Skeletal muscle tissue (tissue), 3 donors: ENCODE measurements at regions not wholly inside any gene's neighbourhood (a gene's known extent, or its start where the extent isn't known, plus 50 kb on each side); places are given as distances from the start of the nearest gene placed in this dataset.

Experiments used
- H3K27ac ChIP-seq: one replicate; pipeline ENCODE4 v1.7.0; 2013; ENCODE audit warnings: mild to moderate bottlenecking, low read depth, low read length, inconsistent platforms
- H3K27me3 ChIP-seq, 3 donors: one replicate each; pipeline ENCODE4 v1.7.0; 2013; ENCODE audit warnings: low read length in 3 of 3; ENCODE audit not compliant: control insufficient read depth in 3 of 3, insufficient read depth in 3 of 3
- H3K36me3 ChIP-seq, 3 donors: one replicate each; pipeline ENCODE4 v1.7.0; 2013; ENCODE audit warnings: low read length in 3 of 3; ENCODE audit not compliant: control insufficient read depth in 3 of 3, insufficient read depth in 3 of 3
- H3K4me1 ChIP-seq, 3 donors: one replicate each; pipeline ENCODE4 v1.7.0; 2013; ENCODE audit warnings: low read length in 3 of 3, mild to moderate bottlenecking in 3 of 3; ENCODE audit not compliant: control insufficient read depth in 3 of 3, insufficient read depth in 3 of 3
- H3K4me3 ChIP-seq, 3 donors: one replicate each; pipeline ENCODE4 v1.7.0; 2013; ENCODE audit warnings: low read length in 3 of 3
- H3K9ac ChIP-seq, 3 donors: one replicate each; pipeline ENCODE4 v1.7.0; 2013; ENCODE audit warnings: low read length in 3 of 3, mild to moderate bottlenecking in 3 of 3, moderate library complexity in 2 of 3, low read depth in 1 of 3
- H3K9me3 ChIP-seq, 3 donors: one replicate each; pipeline ENCODE4 v1.7.0; 2013; ENCODE audit warnings: low read length in 3 of 3; ENCODE audit not compliant: control insufficient read depth in 3 of 3
- donor health status: Osteomylitis.

DNA sequence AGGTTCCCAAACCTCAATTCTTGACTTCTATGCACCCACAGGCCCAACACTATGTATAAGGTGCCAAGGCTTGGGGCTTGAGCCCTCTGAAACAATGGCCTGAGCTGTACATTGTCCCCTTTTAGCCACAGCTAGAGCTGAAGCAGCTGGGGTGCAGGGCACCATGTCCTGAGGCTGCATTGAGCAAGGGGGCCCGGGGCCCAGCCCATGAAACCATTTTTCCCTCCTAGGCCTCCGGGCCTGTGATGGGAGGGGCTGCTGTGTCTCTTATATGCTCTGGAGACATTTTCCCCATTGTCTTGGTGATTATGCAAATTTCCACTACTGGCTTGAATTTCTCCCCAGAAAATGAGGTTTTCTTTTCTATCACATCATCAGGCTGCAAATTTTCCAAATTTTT is 155.5 kb downstream of the FASLG start:
- H3K4me1 ChIP-seq, result peaks cover 0 to under 1% (median 0%) of the 10 kb centered on the region in 3 donors
- H3K9me3 ChIP-seq, result no peaks in the 10 kb centered on the region
- no peaks in the 10 kb centered on the region for H3K36me3 ChIP-seq
- no peak overlapping the region for H3K27ac ChIP-seq
- no peaks in the 10 kb centered on the region for H3K27me3 ChIP-seq
- no peak overlapping the region for H3K4me3 ChIP-seq
- H3K9ac ChIP-seq, result no peak overlapping the region

DNA sequence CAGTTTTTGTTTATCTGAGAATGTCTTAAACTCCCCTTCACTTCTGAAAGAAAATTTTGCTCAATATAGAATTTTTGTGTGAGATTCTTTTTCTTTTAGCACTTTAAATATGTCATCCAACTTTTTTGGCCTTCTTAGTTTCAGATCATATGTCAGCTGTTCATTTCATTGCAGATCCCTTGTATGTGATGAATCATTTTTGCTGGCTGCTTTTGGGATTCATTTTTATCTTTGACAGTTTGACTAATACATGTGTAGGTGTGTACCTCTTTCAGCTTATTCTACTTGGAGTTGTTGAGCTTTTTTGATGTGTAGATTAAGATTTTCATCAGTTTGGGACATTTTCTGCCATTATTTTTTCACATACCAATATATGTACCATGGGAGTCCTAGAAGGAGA is 156.8 kb downstream of the FASLG start:
- no peaks in the 10 kb centered on the region for H3K36me3 ChIP-seq
- peaks cover 0 to 3% (median 0%) of the 10 kb centered on the region in 3 donors for H3K4me1 ChIP-seq
- H3K9me3 ChIP-seq, result no peaks in the 10 kb centered on the region
- H3K9ac ChIP-seq, result no peak overlapping the region
- H3K4me3 ChIP-seq, result no peak overlapping the region
- H3K27ac ChIP-seq, result no peak overlapping the region
- no peaks in the 10 kb centered on the region for H3K27me3 ChIP-seq

DNA sequence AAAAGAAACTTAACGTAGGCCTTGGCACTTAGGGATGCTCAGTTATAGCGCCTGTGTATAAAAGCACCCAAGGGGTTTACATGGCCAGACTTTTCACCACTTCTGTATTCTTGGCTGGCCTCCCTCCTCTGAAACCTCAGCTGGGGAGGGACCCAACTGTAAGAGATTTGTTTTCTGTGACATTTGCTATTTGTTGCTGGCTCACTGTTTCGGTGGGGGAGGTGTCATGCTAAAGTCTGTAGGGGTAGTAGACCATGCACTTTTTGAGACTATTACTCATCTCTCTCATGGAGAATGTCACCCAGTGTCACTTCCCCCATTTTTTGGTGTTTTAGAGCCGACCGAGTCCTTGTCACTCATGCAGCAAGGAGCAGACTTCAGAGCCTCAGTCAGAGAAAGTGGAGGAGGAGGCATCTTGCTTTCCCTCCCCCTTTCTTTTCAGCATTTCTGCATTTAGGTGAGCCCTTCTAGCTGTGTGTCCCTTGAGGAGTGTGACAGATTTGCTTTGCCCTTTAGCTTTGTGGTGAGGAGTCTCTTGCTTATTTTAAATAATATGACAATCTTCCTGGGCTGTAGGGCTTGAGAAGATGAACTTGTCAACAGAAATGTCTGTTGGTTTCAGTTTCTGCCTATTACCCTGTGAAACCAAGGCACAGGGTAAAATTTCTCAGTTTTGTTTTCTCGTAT is 160.1 kb downstream of the FASLG start:
- no peak overlapping the region for H3K9ac ChIP-seq
- H3K27me3 ChIP-seq, result no peaks in the 10 kb centered on the region
- peaks cover 0 to 8% (median 0%) of the 10 kb centered on the region in 3 donors for H3K4me1 ChIP-seq
- H3K36me3 ChIP-seq, result no peaks in the 10 kb centered on the region
- no peak overlapping the region for H3K4me3 ChIP-seq
- peak overlapping the region; percentile 13 for H3K27ac ChIP-seq
- H3K9me3 ChIP-seq, result no peaks in the 10 kb centered on the region

DNA sequence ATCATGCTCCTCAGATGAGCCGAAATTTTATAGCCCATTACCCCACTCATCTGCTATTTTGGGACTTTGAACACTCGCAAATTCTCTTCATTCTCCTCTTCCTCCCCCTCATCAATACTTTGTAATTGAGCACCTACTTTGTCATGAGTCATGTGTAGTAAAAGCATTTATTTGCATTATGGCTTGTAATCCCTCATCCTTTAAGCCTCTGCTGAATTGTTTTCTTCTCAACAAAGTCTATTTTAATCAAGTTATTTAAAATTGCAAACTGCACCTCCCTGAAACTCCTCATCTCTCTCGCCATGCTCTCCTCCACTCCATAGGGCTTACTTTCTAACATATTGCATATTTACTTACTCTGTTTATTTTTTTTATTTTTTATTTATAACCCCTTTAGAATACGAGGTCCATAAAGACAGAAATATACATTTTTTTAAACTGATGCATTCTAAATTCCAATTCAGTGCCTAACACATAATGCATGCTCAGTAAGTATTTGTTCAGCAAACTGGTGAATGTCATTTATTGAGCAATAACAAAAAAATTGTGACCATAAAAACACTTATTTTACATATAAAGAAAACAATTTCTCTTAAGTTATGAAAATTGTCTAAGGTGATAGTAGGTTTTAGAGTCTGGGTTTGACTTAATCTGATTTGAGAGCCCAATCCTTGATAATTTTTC is 161.7 kb downstream of the FASLG start:
- H3K27ac ChIP-seq, result no peak overlapping the region
- H3K36me3 ChIP-seq, result no peaks in the 10 kb centered on the region
- H3K4me3 ChIP-seq, result no peak overlapping the region
- H3K9ac ChIP-seq, result no peak overlapping the region
- no peaks in the 10 kb centered on the region for H3K9me3 ChIP-seq
- H3K27me3 ChIP-seq, result no peaks in the 10 kb centered on the region
- H3K4me1 ChIP-seq, result peaks cover 0 to 8% (median 0%) of the 10 kb centered on the region in 3 donors

DNA sequence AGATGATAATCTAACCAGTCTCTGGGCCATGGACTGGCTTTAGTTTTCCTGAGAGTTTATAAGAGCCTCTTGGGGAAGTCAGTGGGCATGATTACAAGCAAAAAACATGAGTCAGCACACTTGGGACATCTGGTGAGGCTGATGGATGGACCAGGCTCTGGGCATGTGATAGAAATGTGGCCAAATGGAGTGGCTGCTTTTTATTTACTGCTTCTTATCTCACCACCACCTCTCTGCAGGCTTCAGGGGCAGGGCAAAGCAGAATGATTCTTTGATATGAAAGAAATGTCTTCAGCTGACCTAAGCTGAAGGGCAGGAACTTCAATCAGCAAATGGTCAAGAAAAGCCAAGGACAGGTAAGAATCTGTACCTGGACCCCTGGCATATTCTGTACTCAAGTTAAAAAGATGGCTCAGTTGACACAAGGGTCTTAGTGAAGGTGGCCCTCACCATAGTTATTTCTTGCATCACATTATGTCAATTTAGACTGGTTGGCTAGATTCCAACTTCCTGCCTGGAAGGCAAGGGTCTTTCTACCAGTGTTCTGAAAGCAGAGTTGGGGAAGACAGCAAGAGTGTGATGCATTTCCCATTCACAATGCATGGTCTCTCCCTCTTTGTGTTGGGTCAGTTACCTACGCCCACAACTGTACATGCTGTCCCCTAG is 162.8 kb downstream of the FASLG start:
- Histone ChIP-seq H3K27me3 (no peaks in the 10 kb centered on the region), H3K36me3 (no peaks in the 10 kb centered on the region), H3K4me3 (no peak overlapping the region), H3K4me1 (peaks cover 0 to 8% (median 0%) of the 10 kb centered on the region in 3 donors), H3K9me3 (no peaks in the 10 kb centered on the region), H3K27ac (no peak overlapping the region), H3K9ac (no peak overlapping the region)

DNA sequence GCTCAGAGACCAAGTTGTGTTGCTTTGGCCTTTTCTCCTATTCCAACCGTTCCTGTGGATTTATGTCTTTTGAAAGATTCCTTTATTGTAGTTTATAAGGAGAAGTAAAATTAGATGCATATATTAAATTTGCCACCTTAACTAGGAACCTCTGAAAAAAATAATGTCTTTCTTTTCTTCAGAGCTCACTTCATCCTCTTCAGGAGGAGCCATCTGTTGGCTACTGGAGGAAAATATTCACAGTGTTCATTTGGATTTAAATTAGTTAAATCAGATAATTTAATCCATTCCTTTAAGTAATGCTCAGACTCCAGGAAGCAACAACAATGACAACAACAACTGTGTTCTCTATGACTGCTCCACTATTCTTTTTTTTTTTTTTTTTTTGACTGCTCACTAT is 164.0 kb downstream of the FASLG start:
- Histone ChIP-seq H3K27ac (no peak overlapping the region), H3K9me3 (no peaks in the 10 kb centered on the region), H3K9ac (no peak overlapping the region), H3K27me3 (no peaks in the 10 kb centered on the region), H3K4me3 (no peak overlapping the region), H3K4me1 (peaks cover 0 to 8% (median 0%) of the 10 kb centered on the region in 3 donors), H3K36me3 (no peaks in the 10 kb centered on the region)

DNA sequence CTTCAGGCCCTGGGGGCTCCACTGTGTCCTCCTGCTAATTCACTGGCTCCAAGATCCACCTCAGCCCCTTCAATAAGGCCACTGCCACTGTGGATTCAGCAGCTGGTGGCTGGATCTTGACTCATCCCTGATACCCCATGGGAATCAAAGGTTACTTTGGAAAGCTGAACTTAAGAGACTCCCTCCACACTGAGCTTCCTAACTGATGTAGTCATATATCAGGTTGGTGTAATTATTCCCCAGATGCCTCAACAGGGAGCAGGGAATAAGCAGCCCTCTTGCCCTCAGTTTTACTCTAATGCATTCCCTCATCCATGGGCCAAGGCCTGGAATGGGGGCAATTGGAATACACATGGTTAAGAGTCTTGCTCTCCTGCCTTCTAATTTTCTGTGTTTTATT is 164.6 kb downstream of the FASLG start:
- no peak overlapping the region for H3K27ac ChIP-seq

DNA sequence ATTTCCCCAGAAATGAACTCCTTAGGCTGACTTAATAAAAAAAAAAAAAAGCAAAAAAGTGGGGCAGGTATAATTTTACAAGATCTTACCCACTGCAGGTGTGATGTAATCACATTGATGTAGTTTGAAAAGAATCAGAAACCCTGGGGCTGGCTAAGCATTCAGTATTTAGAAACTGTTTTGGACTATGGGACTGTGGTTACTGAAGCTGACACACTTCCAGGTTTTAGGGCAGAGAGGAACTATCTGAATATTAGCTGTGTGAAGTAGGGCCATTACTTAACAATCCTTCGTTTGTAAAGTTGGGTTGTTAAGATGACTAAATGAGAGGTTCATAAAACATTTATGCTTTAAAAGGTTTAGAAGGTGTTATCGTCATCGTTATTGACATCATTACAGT is 165.3 kb downstream of the FASLG start:
- no peaks in the 10 kb centered on the region for H3K27me3 ChIP-seq
- no peak overlapping the region for H3K9ac ChIP-seq
- H3K27ac ChIP-seq, result no peak overlapping the region
- H3K9me3 ChIP-seq, result no peaks in the 10 kb centered on the region
- H3K4me3 ChIP-seq, result no peak overlapping the region
- H3K36me3 ChIP-seq, result no peaks in the 10 kb centered on the region
- peaks cover 0 to 8% (median 0%) of the 10 kb centered on the region in 3 donors for H3K4me1 ChIP-seq

More for the DNA sequence above, 164.6 kb downstream of the FASLG start:
- Histone ChIP-seq H3K4me1 (peaks cover 0 to 8% (median 0%) of the 10 kb centered on the region in 3 donors), H3K36me3 (no peaks in the 10 kb centered on the region), H3K9ac (no peak overlapping the region), H3K9me3 (no peaks in the 10 kb centered on the region), H3K4me3 (no peak overlapping the region), H3K27me3 (no peaks in the 10 kb centered on the region)

DNA sequence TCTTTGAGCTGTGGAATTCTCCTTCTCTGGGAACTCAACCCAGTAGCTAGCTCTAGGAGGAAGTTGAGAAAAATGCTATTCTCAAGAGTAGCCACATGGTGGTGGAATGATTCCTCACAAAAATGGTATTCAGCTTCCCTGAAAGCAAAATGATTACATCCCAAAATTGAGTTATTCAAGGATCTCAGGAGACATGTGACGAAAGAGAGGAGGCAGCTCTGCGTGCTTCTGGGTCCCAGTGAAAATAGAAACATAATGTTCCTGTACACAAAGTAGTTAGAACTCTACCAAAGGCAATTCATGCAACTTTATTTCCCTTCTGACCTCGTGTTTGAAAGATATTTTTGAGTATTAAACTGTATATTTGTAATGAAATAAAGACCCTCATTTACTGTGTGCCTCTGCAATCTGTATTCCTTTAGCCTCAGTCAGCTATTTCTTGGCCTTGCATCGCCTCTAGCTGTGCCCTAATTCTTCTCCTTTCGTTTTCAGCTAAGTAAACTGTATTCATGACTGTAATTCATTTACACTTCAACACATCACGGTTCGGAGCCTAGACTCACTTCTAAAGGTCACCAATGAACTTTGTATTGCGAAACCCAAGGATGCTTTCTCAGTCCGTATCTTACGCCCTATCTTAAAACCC is 167.3 kb downstream of the FASLG start:
- Histone ChIP-seq H3K27me3 (no peaks in the 10 kb centered on the region), H3K9ac (no peak overlapping the region), H3K4me3 (peak overlapping the region in 1 of 3 donors; percentile 41), H3K4me1 (peaks cover 0 to 5% (median 0%) of the 10 kb centered on the region in 3 donors), H3K9me3 (no peaks in the 10 kb centered on the region), H3K27ac (peak overlapping the region; percentile 49), H3K36me3 (no peaks in the 10 kb centered on the region)
